DMS53 treated with DMSO at 0.1 percent for 48 hours (cell line): ENCODE measurements at regions not wholly inside any gene's neighbourhood (a gene's known extent, or its start where the extent isn't known, plus 50 kb on each side); places are given as distances from the start of the nearest gene placed in this dataset.
"Not testable (repeated sequence)": the region's sequence is repeated elsewhere in the genome, so short reads cannot be mapped to it uniquely, and the experiment has no call there.

Experiments used
- DNase-seq: peaks from one replicate; lab custom pipeline; 2025; ENCODE audit not compliant: unreplicated experiment; lab: John Stamatoyannopoulos, UW

DNA sequence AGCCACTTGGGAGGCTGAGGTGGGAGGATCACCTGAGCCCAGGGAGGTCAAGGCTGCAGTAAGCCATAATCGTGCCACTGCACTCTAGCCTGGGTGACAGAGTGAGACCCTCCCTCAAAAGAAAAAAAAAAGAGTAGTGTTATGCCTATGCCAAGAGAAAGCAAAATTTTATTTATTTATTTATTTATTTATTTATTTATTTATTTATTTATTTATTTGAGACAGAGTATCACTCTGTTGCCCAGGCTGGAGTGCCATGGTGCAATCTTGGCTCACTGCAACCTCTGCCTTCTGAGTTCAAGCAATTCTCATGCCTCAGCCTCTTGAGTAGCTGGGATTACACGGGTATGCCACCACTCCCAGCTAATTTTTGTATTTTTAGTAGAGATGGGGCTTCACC is 72.6 kb upstream of the RAPGEF2 start:
- not testable (repeated sequence) for DNase-seq

DNA sequence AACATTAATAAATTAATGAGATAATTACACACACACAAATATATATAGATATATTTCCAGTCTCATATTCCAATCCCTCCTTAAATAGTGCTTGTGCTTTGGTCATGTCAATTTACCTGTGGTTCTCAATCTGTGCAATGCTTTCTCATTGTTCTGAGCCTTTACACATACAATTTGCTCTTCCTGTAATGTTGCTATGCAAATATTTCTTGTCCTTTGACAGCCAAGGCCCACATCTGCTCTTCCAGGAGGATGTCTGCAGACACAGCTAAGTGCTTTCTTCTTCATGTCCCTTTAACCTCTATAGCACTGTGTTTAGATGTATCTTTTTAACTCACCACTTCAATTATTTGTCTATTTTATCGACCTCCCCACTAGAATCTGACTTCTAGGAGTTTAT is 67.3 kb upstream of the RAPGEF2 start:
- no peak for DNase-seq

DNA sequence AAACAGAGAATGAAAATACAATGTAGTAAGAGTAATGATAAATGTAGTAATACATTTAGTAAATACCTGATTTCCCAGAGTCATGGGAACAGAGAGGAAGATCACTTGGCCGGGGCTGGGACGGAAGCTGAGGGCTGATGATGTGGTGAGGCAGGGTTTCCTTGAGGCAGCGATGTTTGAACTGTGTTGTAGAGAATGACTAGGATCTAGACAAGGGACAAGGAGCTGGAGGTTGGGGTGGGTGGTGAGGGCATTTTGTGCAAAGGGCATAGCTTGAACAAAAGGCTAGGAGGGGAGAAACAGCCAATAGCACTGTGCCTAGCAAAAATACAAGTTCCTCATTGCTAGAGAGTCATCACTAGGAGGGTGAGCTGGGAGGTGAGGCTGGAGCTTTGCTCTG is 64.3 kb upstream of the RAPGEF2 start:
- no peak for DNase-seq

DNA sequence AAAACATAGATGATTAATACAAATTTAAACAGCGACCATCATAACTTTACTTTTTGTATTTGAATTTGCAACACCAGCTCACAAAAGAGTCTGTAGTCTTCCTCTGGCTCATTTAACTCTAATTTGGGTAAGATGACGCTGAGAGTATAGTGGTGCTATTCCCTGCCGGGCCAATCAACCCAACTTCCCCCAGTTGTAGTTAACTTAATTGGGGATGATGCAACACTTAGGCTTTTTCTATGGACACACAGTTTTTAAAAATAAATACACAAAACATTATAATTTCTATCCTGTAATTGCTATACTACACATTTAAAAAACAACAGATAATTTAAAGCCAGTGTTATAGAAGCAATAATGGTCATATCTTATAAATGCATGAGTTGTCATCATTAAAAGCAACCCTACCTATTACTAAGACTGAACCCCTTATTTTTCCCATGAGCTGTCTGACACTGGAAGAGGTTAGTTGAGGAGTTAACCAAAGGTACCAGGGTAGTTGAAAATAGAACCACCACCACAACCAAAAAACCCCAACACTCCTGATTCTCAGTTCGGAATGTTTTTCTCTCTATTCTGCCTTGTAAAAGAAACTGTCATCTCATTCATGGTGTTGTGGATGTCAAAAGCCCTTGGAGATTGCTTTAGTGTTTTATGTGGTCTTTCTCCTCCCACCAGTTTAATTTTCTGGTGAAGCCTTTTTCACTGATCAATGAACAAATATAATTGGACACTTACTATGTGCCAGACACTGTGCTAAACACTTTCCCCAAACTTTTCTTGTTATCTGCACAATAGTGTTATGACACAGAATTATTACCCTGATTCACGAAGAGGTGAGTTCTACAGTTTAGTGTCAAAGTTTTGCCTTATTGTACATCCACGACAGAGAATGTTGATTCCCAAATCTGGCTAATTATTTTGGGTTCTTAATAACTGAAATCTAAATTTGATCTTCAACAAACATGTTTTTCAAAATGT is 61.5 kb upstream of the RAPGEF2 start:
- no peak for DNase-seq

DNA sequence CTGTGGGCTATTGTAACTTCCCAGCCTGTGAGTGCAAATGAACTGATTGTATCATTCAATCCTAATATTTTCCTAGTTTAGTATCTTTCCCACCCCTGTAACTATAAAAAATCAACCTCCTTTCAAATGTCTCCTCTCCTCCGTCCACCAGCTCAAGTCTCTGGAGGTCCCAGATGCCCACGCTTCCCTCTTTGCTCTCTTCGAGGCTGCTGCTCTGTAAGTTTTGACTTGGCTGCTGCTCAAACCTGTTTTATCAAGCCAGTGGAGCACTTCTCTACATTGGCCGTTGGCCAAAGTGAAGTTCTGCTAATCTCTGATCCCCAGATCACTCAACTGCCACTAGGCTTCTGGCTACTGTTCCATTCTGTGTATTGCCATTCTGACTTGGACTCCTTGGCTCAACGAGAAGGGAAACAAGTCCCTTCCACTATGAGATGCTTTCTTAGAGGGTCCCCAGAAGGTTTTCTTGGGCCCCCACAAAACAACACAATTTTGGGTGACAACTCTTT is 60.7 kb upstream of the RAPGEF2 start:
- DNase-seq, result no peak

DNA sequence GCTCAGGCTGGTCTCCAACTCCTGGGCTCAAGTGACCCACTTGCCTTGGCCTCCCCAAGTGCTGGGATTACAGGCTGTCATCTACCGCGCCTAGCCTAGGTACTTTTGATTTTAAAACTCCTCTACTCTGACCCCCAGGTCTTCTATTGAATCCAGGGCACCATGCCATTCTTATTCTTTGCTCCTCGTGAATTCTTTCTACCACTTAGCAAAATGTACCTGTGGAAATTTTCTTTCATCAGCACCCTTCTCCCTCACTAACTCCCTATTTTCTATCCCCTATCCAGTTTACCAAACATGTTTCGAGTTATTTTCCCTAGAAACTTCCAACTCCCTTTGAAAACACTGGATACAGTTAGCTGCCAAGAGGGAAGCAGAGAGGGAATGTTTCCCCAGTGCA is 60.0 kb upstream of the RAPGEF2 start:
- DNase-seq, result no peak

DNA sequence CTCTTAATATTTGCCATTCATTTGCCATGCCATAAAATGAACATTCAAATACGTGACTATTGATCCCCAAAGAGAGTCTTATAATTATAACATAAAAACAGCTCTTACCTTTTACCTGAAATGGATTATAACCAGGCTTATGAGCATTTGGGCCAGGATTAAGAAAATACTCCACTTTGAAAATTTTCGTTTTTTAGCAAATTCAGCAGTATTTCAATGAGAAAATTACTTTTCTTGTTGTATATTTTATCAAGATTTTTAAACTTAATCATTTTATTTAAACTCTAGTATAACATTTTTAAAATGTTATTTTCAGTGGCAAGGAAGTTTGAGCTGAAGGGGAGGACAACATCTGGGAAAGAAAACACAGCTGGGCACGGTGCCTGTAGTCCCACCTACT is 59.0 kb upstream of the RAPGEF2 start:
- no peak for DNase-seq

DNA sequence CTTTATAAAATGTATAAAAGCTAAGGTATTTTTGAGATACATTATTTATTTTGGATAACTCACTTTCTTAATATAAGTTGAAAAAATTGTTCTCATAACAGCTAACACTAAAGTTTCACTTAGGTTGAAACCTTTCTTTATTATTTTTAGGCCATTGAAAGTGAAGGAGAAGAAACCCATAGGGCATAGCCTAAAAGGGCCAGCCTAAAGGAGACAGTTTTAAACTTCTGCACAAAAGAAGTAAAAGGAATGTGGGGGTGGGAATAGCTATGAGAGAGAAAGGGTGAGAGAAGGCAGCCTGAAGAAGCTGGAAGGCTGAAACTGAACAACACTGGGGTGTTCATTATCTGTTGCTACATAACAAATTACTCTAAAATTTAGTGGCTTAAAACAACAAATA is 57.6 kb upstream of the RAPGEF2 start:
- no peak for DNase-seq

DNA sequence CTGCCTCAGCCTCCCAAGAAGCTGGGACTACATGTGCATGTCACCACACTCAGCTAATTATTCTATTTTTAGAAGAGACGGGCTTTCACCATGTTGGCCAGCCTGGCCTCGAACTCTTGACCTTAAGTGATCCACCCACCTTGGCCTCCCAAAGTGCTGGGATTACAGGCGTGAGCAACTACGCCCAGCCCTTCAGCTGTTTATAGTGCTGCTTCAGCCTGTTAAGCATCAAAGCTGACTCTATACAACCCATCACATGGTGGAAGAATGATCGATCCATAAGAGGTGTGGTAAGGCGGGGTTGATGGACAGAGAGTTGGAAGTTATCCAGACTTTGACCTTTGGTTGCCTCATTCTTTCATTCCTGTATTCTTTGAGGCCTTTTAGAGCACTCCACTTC is 56.2 kb upstream of the RAPGEF2 start:
- DNase-seq, result no peak

DNA sequence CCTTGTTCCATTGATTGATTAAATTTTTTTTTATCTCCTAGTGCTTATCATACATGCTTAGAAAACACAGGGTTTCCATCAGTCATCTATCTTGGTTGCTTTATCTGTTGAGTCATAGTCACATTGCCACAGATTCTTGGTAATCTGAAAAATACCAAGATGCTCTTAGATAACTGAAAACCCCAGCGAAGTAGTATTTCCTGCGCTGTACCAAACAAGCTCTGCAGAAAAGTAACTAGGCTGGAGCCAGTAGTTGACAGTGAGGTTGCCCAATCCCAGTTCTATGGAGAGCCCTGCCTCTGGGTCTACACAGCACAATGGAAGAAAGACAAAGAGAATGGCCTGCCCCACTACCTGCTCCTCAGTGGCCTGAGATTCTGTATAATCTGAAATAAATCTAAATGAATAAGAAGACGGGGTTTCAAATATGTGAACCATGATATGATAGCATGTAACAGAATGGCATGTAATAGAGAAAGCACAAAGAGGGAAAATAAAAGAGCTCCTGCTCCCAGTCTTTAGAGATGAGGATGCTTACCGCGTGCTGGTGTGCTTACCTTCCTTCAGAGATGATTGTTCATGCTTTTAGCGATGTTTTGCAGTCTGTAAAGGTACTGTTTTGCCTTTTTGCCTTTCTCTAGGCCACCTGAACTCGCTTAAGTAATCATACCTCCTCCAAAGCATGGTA is 55.3 kb upstream of the RAPGEF2 start:
- no peak for DNase-seq

DNA sequence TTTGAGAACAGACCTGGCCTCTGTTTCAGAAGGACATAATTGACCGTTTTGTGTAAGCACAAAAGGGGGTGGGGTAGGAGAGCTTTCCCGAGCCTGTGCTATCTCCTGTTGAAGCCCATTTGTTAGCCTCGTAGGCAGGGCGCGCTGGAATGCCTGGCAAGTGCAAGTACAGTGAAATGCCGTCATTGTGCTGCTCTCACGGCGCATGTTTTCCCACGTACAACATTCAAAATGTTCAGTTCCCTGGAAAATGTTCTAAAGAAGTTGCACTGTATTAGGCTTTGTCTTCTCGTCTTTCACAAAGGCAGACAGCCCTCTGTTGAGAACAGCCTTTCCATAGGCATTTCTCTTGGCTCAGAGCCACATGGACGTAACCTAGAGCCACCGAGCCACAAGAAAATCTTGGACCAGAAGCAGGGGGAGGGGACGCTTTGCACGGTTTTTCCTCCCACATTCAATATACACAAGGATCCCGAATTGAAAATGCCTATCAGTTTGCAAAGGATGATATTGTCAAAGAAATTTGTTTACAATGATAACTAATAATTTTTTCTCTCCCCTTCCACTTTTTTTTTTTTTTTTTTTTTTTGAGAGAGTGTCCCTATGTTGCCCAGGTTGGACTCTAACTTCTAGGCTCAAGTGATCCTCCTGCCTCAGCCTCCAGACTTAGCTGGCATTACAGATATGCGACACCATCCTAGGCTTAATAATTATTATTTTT is 54.6 kb upstream of the RAPGEF2 start:
- DNase-seq, result peak; percentile 35

DNA sequence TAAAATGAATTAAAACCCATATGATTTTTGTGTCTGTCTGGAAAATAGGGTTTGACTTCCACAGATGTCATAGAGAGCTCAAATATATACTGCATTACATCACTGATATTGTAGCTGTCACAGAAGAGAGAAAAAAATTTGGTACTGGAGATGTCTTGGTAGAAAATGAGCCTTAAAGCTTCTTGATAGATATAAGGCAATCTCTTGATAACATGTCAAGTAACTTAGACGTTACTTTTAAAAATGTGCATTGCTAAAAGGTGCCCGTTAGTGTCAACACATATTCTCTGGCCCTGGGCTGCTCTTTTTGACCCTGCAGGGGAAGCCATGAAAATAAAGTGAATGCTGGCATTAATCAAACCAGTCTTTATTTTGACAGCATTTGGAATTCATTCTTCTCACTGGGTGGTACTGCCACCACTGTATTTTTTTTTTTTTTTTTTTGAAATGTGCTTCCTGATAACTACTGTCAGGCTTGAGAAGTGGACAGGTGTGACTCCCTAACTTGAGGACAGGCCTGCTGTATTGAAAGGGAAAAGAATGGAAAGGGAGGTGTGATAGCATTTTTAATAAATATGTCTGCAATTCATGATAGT is 53.0 kb upstream of the RAPGEF2 start:
- no peak for DNase-seq

DNA sequence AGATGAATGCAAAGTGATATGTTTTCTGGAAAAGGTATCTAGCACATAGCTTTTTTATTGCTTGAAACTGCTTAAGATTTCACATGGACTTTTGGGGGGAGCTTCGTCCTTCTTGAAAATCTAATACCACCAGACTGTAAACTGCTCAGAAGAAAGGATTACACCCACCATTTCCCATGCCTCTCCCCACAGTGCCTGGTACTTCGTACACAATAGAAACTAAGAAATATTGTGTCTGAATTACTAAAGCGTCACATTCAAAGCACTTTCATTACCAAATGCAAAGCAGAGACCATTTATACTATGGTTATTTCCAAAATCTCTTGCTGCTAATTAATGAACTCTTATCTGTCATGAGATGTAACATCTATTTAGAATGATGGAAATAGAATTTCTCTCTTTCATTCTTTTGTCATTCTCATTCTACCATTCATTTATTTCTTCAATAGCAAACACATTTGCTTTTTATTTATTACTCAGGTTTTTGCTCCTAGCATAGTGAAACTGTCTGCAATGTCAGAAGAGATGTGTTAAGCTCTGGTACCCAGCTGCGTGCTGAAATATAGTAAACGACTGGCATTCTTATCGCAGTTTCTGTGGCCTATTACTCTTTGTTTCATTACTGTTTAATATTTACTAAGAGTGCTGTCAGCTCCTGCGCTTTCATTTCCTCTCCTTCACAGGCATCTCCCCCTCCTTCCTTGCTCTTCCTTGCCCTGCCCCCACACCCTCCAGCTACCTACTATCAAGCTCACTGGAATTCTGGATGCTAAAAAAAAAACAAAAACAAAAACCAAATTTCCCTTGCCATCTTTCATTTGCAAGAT is 51.4 kb upstream of the RAPGEF2 start:
- DNase-seq, result no peak

DNA sequence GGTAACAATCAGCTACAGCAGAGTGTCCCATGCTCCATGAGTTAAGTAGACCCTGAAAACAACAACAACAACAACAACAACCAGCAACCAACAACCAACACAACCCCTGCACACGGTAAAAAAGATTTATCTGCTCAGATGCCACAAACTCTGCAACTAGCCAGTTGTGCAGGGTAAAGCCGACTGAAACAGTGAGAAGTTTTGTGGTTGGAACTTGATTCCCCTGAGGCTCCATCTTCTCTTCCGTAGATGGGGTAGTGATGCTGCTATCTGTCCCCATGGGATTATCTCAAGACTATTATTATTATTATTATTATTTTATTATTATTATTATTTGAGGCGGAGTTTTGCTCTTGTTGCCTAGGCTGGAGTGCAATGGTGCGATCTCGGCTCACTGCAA is 50.6 kb upstream of the RAPGEF2 start:
- no peak for DNase-seq
